NCI-H2171 (cell line): ENCODE measurements at regions not wholly inside any gene's neighbourhood (a gene's known extent, or its start where the extent isn't known, plus 50 kb on each side); places are given as distances from the start of the nearest gene placed in this dataset.

Experiments
- DNase-seq: peaks from one replicate; lab custom pipeline; 2025; lab: John Stamatoyannopoulos, UW

- DNase-seq: peak; percentile 89
These were observed 339.4 kb downstream of the CMPK2 start for GRCh38 chr2:6526093-6526824.

- DNase-seq: no peak
These were observed 334.4 kb downstream of the CMPK2 start for GRCh38 chr2:6531304-6531703.

- DNase-seq: no peak
These were observed 330.1 kb downstream of the CMPK2 start for GRCh38 chr2:6535572-6535971.

GRCh38 chr2:6538607-6539006 is 327.1 kb downstream of the CMPK2 start:
- DNase-seq: no peak

GRCh38 chr2:6545336-6545735 is 320.4 kb downstream of the CMPK2 start:
- DNase-seq: no peak

DNA sequence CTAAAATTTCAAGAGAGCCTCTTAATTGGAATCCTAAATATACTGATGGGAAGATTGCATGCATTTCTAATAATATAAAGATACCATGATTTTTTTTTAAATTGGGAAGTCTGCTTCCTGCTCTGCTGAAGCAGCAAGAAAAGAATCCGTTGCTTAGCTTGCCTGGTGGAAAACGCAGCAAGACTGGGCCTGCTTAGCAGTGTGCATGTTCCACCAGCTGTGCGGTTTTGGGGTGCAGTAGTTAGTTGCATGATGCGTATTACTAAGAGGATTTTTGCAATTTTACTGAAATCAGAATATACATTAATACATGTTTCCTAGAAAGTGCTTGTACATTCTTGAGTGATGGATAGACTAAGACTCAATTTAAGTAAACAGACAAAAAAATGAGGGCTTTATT is 319.9 kb downstream of the CMPK2 start:
- DNase-seq: no peak

GRCh38 chr2:6554466-6554865 is 311.2 kb downstream of the CMPK2 start:
- peak; percentile 85 for DNase-seq

GRCh38 chr2:6556755-6557154 is 309.0 kb downstream of the CMPK2 start:
- DNase-seq: no peak

- no peak for DNase-seq
These were observed 308.0 kb downstream of the CMPK2 start for GRCh38 chr2:6557737-6558136.

- DNase-seq: no peak
These were observed 302.9 kb downstream of the CMPK2 start for GRCh38 chr2:6562771-6563170.

DNA sequence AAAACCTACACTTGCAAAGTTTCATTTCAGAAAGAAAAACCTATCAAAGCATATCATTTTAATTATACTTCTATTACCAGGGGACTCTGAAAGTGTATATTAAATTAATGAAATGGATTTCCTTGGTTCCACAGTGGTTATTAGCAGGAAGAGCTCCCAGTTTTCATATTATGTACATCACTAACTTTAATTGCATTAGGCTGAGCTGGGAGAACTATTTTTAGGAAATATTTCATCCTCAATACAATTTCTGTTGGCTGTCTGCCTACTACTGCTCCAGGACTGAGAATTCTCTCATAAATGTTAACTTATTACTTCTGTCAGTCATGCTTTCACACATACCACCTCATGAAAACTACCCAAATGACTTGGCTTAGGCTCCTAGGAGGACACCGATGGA is 301.4 kb downstream of the CMPK2 start:
- DNase-seq: no peak

- DNase-seq: no peak
These were observed 291.6 kb downstream of the CMPK2 start for GRCh38 chr2:6574121-6574520.

- DNase-seq: no peak
These were observed 289.4 kb downstream of the CMPK2 start for GRCh38 chr2:6576302-6576701.

- no peak for DNase-seq
These were observed 287.7 kb downstream of the CMPK2 start for GRCh38 chr2:6577960-6578359.

GRCh38 chr2:6578416-6578815 is 287.3 kb downstream of the CMPK2 start:
- DNase-seq: no peak

GRCh38 chr2:6579281-6579680 is 286.4 kb downstream of the CMPK2 start:
- DNase-seq: no peak

DNA sequence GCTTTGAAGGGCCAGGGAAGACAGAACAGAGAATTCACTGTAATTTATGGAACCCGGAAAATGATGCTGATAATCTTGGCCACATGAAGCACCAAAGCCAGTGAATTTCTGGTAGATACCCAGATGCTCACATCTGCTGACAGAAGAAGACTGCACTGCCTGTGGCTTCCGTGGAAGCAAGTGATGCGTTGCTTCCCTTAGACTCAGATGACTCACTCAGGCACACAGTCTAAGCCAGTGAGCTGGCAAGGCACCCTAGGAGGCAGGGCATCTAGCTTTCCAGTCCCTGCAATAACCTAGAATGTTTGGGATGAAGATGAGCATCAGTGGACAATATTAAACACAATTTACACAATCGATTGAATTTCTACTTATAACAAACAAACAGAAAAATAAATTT is 284.7 kb downstream of the CMPK2 start:
- DNase-seq: no peak

- no peak for DNase-seq
These were observed 276.6 kb downstream of the CMPK2 start for GRCh38 chr2:6589150-6589549.

- no peak for DNase-seq
These were observed 275.3 kb downstream of the CMPK2 start for GRCh38 chr2:6590442-6590841.

GRCh38 chr2:6602471-6602870 is 263.2 kb downstream of the CMPK2 start:
- DNase-seq: no peak

DNA sequence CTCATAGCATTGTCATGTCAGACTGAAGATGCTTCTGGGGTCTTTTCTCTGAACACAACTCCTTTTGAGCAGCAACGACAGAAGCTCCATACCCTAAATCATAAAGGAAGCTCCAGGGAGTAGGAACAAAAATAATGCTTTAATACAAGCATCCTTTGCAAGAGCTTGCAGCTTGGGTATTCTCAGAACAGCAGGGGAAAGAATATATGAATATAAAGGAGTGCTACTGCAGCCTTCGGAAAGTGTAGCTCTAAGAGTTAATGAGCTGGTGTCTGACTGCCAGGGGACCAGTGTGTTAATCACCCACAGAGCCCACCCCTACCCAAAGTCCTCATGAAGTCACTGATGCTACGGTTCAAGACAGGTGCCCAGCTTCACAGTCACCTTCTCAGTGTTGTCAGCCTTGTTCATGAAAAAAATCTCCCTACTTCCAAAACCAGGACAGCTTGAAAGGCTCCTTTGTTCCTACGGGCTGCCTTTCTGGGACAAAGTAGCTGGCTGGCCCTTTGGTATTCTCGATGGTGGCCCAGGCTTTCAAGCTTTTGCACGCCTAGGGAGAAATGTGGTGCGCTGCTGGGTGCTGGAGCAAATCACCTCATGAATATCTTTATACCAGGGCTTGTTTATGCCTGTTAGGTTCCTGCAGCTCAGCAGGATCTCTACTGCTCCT is 259.7 kb downstream of the CMPK2 start:
- DNase-seq: no peak

DNA sequence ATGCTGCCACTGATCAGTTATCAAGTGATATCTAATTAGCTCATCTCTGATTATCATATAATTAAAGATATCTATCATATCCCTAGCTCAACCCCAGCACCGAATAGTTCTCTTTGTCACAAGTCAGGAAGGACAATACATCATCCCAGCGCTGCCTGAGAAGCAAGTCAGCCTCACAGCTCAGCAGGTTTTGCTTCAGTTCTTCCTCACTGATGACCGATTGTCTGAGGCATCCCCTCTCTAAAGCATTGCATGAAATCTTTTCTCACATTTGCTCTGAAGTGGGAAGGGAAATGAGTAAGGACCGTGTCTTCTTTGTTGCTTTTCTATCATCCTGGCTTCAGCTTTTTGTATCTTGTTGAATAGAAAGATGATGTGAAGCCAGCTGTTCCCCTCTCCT is 247.9 kb downstream of the CMPK2 start:
- DNase-seq: no peak

DNA sequence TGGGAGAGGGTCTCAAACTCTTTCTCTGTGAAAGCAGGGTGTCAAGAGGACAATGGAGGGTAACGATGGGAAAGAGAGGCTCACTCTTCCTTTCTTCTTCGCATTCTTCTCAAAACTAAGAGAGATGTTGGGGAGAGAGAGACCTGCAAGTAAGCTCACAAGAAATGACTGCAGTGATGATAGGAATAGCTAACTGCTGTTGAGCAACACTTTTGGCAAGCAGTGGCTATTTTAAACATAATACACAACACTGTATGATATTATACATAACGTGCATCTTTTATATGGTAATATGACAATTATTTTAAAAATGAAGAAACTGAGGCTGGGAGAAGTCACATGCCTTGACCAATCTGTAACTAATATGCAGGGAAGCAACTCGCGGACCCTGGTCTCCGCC is 247.5 kb downstream of the CMPK2 start:
- DNase-seq: no peak

DNA sequence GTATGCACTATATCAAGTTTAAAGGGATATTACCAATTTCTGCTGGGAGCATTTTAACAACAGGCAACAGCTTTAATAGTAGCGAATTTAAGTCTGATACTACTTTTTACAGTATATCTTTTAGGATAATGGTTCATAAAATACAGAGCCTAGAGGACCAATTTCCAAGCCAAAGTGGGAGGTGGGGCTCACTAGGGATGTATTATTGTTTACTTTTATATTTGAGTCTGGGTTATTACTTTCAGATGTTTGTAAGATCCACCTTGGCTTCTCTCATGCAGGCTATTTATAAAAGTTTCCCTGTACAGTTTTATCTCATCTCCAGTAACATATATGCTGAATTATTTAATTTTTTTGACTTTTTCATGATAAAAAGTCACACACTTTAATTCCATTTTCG is 242.0 kb downstream of the CMPK2 start:
- DNase-seq: no peak
